CD4-positive, alpha-beta T cell treated with Interleukin-2 at 100 ng/mL for 4 hours (primary cell): ENCODE measurements at regions not wholly inside any gene's neighbourhood (a gene's known extent, or its start where the extent isn't known, plus 50 kb on each side); places are given as distances from the start of the nearest gene placed in this dataset.
"Not testable (repeated sequence)": the region's sequence is repeated elsewhere in the genome, so short reads cannot be mapped to it uniquely, and the experiment has no call there.

Experiments used
- DNase-seq: peaks from one replicate; pipeline ENCODE4 v3.0.0-alpha.2; 2020; ENCODE audit warnings: low spot score

DNA sequence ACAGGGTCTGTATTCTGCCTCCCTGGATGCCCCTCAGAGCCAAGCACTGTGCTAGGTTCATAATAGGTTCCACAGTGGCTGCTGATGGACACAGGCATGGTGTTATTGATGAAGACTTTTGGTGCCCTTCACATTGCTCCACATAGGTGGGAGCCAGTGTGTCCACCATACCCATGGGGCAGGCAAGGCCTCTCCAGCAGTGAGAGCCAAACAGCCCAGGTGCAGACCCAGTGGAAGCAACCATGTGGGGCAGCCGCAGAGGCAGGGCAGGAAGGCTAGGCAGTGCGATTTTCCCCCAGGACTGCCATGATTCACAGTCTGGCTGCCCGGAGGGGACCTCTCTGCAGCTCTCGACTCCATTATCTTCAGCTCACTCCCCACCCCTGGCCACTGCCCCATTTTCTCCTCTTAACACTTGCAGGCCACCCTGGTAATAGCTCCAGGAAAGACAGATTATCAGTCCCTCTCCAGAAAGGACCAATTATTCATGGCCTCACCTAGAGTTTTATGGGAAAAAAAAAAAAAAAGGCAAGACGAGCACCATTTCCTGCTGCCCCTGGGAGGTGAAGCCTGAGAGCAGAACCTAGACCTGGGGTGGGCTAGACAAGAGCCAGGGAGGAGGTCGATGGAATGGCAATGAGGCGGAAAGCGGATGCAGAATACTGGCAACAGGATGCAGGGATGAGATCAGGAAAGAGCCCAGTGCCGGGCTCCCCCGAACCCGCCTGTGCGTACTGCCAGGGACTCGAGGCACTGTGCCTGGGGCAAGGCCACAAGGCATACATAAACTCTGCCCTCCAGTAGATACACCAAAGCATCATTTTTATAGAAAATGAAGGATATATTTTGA is 343.0 kb upstream of the NCAM1 start:
- no peak for DNase-seq

DNA sequence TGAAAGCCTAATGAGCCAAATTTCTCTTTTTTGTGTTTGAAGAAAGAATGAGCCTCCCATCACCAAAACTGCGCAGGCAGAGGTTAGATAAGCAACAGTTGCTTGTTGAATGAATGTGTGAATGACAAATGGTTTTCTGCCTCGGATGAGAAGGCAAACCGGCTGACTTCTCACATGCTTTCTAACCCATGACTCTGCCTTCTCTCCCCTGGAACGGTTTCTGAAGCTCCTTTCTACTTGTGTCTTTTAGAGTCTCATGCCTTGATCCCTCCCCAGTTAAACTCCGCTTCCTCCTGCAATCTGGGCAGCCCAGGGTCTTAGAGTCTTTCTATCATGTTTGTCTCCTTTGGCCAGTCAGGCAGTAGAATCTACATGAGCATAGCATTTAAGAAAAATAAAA is 342.1 kb upstream of the NCAM1 start:
- no peak for DNase-seq

- DNase-seq = no peak
Measured at GRCh38 chr11:112620621-112621394, 340.4 kb upstream of the NCAM1 start.

DNA sequence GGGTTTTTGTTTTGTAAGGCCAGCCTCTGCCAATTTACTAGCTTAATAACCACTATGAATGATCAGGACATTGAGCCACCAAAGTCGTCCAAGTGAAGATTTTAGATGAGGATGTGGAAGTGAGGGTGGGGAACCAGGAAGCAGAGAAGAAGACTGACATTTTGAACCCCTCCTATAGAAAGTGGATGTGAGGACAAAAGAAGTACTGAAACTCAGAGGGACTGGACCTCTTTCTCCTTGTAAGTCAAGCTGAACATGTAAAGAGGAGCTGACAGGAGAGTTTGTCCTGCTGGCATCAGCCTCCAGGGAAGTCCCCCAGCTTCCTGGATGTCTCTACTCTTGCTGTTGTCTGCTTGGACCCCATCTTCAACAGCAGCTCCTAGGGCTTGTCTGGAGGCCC is 338.2 kb upstream of the NCAM1 start:
- DNase-seq = no peak

DNA sequence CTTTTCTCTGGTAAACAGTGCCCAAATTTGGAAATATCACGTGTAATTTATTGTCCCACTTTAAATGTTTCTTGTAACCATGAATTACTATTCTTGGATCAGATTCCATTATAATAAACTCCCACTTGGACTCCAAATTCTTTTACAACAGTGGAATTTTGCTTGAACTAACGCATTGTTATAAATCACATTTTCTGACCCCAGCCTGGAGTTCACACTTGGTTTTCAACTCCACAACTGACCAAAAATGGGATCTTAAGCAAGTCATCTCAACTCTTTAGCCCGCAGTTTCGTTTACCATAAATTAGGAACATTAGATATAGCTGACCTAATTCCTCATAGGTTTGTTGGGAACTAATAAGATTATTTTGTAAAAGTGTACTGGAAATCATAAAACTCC is 336.8 kb upstream of the NCAM1 start:
- no peak for DNase-seq

- not testable (repeated sequence) for DNase-seq
Measured at GRCh38 chr11:112624971-112625370, 336.2 kb upstream of the NCAM1 start.

DNA sequence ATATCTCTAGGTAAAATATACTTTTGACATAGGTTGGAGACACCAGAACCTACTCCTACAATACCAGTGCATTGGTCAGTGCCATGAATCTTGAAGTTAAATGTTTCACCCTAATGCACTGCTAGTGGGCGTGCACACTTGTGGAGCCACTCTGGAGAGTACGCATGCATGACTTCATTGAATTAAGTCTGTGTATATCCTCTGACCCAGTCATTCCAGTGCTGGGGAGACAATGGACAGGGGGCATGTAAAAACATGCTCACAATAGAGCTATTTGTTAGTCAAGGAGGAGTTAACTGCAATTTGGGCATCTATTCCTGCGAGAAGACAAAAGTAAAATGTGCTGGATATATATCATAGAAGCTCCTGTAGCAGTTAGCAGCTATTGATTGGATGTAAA is 335.4 kb upstream of the NCAM1 start:
- no peak for DNase-seq

DNA sequence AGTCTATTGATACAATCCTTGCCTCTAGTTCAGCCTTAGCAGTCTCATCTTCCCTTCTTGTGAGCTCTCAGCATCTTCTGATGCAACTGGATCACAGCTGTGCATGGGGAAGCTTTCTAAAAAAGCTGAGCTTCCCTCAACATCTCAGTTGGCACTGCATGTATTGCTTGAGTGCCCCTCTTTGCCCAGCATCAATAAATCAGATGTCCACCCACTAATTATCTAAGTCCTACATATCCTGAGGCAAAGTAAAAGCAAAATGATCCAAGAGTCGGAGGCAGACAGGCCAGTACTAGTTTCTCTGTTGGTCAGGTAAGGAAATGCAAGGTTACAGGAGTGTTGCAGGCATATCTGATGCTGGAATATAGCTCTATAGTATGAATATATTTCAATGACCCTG is 334.5 kb upstream of the NCAM1 start:
- DNase-seq = no peak

- DNase-seq = no peak
Measured at GRCh38 chr11:112627588-112628045, 333.6 kb upstream of the NCAM1 start.

GRCh38 chr11:112628676-112629075 is 332.5 kb upstream of the NCAM1 start:
- DNase-seq = no peak

GRCh38 chr11:112630496-112630895 is 330.7 kb upstream of the NCAM1 start:
- DNase-seq = no peak

GRCh38 chr11:112631333-112631732 is 329.9 kb upstream of the NCAM1 start:
- DNase-seq = no peak

- no peak for DNase-seq
Measured at GRCh38 chr11:112632866-112633505, 328.2 kb upstream of the NCAM1 start.

DNA sequence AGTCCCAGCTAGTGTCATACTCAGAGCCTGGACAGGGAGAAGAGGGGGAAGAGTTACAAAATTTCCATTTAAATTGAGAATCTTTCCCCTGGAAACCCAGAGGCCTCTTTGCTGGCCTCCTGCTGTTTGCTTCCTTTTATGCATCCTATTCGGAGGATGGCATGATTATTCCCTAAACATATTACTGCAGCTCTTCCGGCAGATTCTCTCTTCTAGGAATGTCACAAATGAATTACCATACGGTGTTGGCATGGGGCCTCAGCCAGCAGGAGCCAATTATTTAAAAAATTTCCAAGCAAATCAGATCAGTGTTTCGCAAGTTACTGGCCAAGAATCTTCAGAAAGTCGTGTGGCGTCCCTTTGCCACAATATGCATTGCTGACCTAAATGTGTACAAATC is 326.7 kb upstream of the NCAM1 start:
- DNase-seq = no peak

- no peak for DNase-seq
Measured at GRCh38 chr11:112634995-112635737, 326.1 kb upstream of the NCAM1 start.

GRCh38 chr11:112637076-112637475 is 324.1 kb upstream of the NCAM1 start:
- no peak for DNase-seq

GRCh38 chr11:112637876-112638275 is 323.3 kb upstream of the NCAM1 start:
- no peak for DNase-seq

GRCh38 chr11:112639469-112639868 is 321.8 kb upstream of the NCAM1 start:
- no peak for DNase-seq

DNA sequence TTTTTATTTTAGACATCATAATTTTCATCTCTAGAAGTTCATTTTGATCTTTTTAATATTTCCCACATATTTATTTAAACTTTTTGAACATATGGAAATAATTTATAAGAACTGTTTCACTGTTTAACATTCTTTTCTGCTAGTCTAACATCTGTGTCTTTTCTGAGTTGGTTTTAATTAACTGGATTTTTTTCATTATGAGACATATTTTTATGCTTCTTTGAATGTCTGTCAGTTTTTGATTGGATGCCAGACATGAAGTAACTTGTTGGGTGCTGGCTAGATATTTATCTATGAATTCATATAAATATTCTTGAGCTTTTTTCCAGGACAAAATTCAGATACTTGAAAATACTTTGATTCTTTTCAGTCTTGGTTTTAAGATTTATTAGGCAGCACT is 317.8 kb upstream of the NCAM1 start:
- no peak for DNase-seq

GRCh38 chr11:112644410-112645131 is 316.6 kb upstream of the NCAM1 start:
- DNase-seq = no peak

- no peak for DNase-seq
Measured at GRCh38 chr11:112649856-112650255, 311.4 kb upstream of the NCAM1 start.
